A549 (cell line): ENCODE measurements at regions not wholly inside any gene's neighbourhood (a gene's known extent, or its start where the extent isn't known, plus 50 kb on each side); places are given as distances from the start of the nearest gene placed in this dataset.

Experiments
- ATAC-seq, 2 experiments: fragments of 200-7000 bp in 1 of 2; fragments of >200 bp in 1 of 2; cut with Nextera tagmentation in 1 of 2; cut with Tn5 transposase in 1 of 2; 3 replicates each; pipeline versions ENCODE4 v1.8.0 to v1.9.1; 2018 to 2020; ENCODE audit warnings: mild to moderate bottlenecking in 1 of 2, moderate library complexity in 1 of 2
- CTCF ChIA-PET: fragments of 300-600 bp; sonication (Branson Sonifier 250); formaldehyde crosslinking; extraction: SDS; loops from one replicate; lab custom pipeline; 2021; ENCODE audit warnings: antibody characterized with exemption, inconsistent platforms; lab: Yijun Ruan, JAX
- POLR2A ChIA-PET: fragments of 350-600 bp; formaldehyde crosslinking; extraction: SDS; loops from one replicate; lab custom pipeline; 2021; ENCODE audit warnings: antibody characterized with exemption, inconsistent platforms; lab: Yijun Ruan, JAX
- DNase-seq, 2 experiments: peaks; one replicate each; pipeline versions ENCODE4 v3.0.0 to v3.0.0-alpha.2; 2011 to 2016; ENCODE audit warnings: low read depth in 1 of 2, low spot score in 1 of 2
- FAIRE-seq: peaks from 2 replicates; lab custom pipeline; 2011; peaks lifted over from hg19 to GRCh38; lab: Jason Lieb, UNC
- H3K27ac ChIP-seq, 2 experiments: fragments of >200 bp; sonication (Bioruptor Twin); formaldehyde crosslinking; 3 replicates each; pipeline ENCODE4 v1.5.1; 2016 to 2017
- H3K4me1 ChIP-seq: fragments of >200 bp; sonication (Bioruptor Twin); formaldehyde crosslinking; 3 replicates; pipeline ENCODE4 v1.6.1; 2016
- H3K4me2 ChIP-seq: fragments of >200 bp; sonication (Bioruptor Twin); formaldehyde crosslinking; 3 replicates; pipeline ENCODE4 v1.6.1; 2016
- H3K4me3 ChIP-seq: fragments of >200 bp; sonication (Bioruptor Twin); formaldehyde crosslinking; 3 replicates; pipeline ENCODE4 v1.5.1; 2016
- H3K9me3 ChIP-seq: fragments of >200 bp; sonication (Bioruptor Twin); formaldehyde crosslinking; 3 replicates; pipeline ENCODE4 v1.6.1; 2016
- BCL3 ChIP-seq: fragments of >200 bp; sonication (Bioruptor Twin); formaldehyde crosslinking; IDR thresholded peaks from 3 replicates; pipeline ENCODE4 v1.6.1; 2016
- BHLHE40 ChIP-seq: IDR thresholded peaks from 2 replicates; pipeline ENCODE4 v1.6.1; 2012; ENCODE audit warnings: low read depth, low read length, inconsistent platforms
- EHF ChIP-seq: fragments of 250-450 bp; sonication (Bioruptor Pico); IDR thresholded peaks from 2 replicates; pipeline ENCODE4 v1.5.0; 2020; ENCODE audit warnings: mild to moderate bottlenecking
- HEYL ChIP-seq: fragments of 250-450 bp; sonication (Bioruptor Pico); IDR thresholded peaks from 2 replicates; pipeline ENCODE4 v1.8.0; 2021; ENCODE audit warnings: mild to moderate bottlenecking, moderate library complexity
- HMGXB4 ChIP-seq: fragments of 250-450 bp; sonication (Bioruptor Pico); IDR thresholded peaks from 2 replicates; pipeline ENCODE4 v1.5.0; 2021; ENCODE audit warnings: mild to moderate bottlenecking, moderate library complexity, borderline replicate concordance
- HOXA7 ChIP-seq: fragments of 250-450 bp; sonication (Bioruptor Pico); IDR thresholded peaks from 2 replicates; pipeline ENCODE4 v1.5.0; 2020; ENCODE audit warnings: mild to moderate bottlenecking, moderate library complexity
- HOXB13 ChIP-seq: fragments of 250-450 bp; sonication (Bioruptor Pico); IDR thresholded peaks from 2 replicates; pipeline ENCODE4 v1.5.0; 2020; ENCODE audit warnings: low read depth, mild to moderate bottlenecking, moderate library complexity
- HOXB5 ChIP-seq: fragments of 250-450 bp; sonication (Bioruptor Pico); IDR thresholded peaks from 2 replicates; pipeline ENCODE4 v1.5.0; 2020; ENCODE audit warnings: mild to moderate bottlenecking, moderate library complexity
- JUN ChIP-seq, 2 experiments: fragments of >200 bp; sonication (Bioruptor Twin); formaldehyde crosslinking; IDR thresholded peaks; 2 replicates in 1 of 2; 3 replicates in 1 of 2; pipeline ENCODE4 v1.6.1; 2016 to 2017
- KDM1A ChIP-seq: fragments of 200-600 bp; sonication (generic); IDR thresholded peaks from 2 replicates; pipeline ENCODE4 v1.6.1; 2016; ENCODE audit warnings: low read depth, mild to moderate bottlenecking
- KDM5A ChIP-seq: fragments of 200-600 bp; sonication (generic); IDR thresholded peaks from 2 replicates; pipeline ENCODE4 v1.6.1; 2016; ENCODE audit warnings: antibody characterized with exemption, mild to moderate bottlenecking
- MAFK ChIP-seq: fragments of 450-650 bp; IDR thresholded peaks from 2 replicates; pipeline ENCODE4 v1.6.1; 2014; ENCODE audit not compliant: partially characterized antibody
- RARB ChIP-seq: fragments of 250-450 bp; sonication (Bioruptor Pico); IDR thresholded peaks from 2 replicates; pipeline ENCODE4 v1.8.0; 2021; ENCODE audit warnings: mild to moderate bottlenecking, moderate library complexity
- RNF2 ChIP-seq: fragments of 200-600 bp; sonication (generic); IDR thresholded peaks from 2 replicates; pipeline ENCODE4 v1.6.1; 2016; ENCODE audit warnings: low read depth, mild to moderate bottlenecking, antibody characterized with exemption, moderate library complexity, borderline replicate concordance
- ZC3H11A ChIP-seq: fragments of 450-650 bp; IDR thresholded peaks from 2 replicates; pipeline ENCODE4 v1.6.1; 2014; ENCODE audit warnings: antibody characterized with exemption, mild to moderate bottlenecking
- ZFP36 ChIP-seq: fragments of 450-650 bp; IDR thresholded peaks from 2 replicates; pipeline ENCODE4 v1.6.1; 2014; ENCODE audit warnings: borderline replicate concordance; ENCODE audit not compliant: partially characterized antibody
- ZSCAN20 ChIP-seq: fragments of 250-450 bp; sonication (Bioruptor Pico); IDR thresholded peaks from 2 replicates; pipeline ENCODE4 v1.8.0; 2022; ENCODE audit warnings: mild to moderate bottlenecking, moderate library complexity
- WGBS: methylation state at CpG from one replicate; pipeline ENCODE4 v1.1.6; 2017; ENCODE audit errors: missing lambda C conversion rate; 5-methylcytosine and 5-hydroxymethylcytosine counted together
- TF ChIP-seq, protein P1 (sequence below): IDR thresholded peaks from 2 replicates; pipeline ENCODE4 v1.6.1; 2012
- TF ChIP-seq, protein P2 (sequence below): fragments of 450-650 bp; IDR thresholded peaks from 2 replicates; pipeline ENCODE4 v1.6.1; 2014; ENCODE audit warnings: antibody characterized with exemption
- TF ChIP-seq, protein P3 (sequence below): fragments of >200 bp; sonication (Bioruptor Twin); formaldehyde crosslinking; IDR thresholded peaks from 2 replicates; pipeline ENCODE4 v1.6.1; 2016
- TF ChIP-seq, protein P4 (sequence below): fragments of 200-600 bp; sonication (generic); IDR thresholded peaks from 2 replicates; pipeline ENCODE4 v1.6.1; 2016; ENCODE audit warnings: antibody characterized with exemption, mild to moderate bottlenecking, moderate library complexity

DNA sequence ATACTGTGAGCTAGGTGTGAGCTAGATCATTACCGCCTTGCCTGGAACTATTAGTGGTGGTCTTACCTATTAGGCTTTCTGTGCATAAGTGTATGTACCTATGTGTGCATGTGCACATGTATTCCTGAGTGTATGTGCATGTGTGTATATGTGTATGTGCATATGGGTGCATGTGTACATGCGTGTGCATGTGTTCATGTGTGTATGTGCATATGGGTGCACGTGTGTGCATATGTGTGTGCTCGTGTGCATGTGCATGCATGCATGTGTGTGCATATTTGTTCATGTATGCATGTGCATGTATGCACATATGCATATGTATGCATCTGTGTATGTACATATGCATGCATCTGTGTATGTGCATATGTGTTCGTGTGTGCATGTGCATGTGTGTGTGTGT is 508.3 kb upstream of the ADARB2 start (continued):
- no peak for TF ChIP-seq JUN (IDR thresholded peaks at IDR 0.05)
- no peak for TF ChIP-seq KDM1A
- no peak for TF ChIP-seq BCL3
- TF ChIP-seq, protein P1, sequence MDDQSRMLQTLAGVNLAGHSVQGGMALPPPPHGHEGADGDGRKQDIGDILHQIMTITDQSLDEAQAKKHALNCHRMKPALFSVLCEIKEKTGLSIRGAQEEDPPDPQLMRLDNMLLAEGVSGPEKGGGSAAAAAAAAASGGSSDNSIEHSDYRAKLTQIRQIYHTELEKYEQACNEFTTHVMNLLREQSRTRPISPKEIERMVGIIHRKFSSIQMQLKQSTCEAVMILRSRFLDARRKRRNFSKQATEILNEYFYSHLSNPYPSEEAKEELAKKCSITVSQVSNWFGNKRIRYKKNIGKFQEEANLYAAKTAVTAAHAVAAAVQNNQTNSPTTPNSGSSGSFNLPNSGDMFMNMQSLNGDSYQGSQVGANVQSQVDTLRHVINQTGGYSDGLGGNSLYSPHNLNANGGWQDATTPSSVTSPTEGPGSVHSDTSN: no peak

DNA sequence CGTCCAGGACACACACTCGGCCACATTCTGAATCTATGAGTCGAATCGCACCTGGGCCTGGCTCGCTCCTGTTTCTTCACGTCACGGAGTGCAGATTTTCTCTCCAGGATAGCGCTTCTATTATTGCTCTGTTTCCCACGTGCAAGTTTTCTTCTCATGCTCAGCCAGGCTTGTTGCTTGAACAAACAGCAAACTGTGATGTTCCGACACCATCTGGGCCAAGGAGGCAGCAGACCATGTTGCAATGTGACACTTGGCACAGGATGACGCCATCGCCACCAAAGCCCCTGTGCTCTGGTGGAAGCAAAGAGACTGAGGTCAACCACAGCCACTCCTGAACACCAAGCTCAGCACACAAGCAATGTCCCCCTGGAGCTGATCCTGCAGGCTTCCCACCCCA is 507.1 kb upstream of the ADARB2 start:
- CTCF ChIA-PET: interaction anchor here (0.6 to 0.7 kb wide), 2 partner anchors 48 to 291 kb away, joined by 3 read pairs; no protein-coding TSS in a partner anchor
- TF ChIP-seq HEYL: no peak
- no peak for TF ChIP-seq MAFK
- Histone ChIP-seq H3K27ac (no peak overlapping the region), H3K9me3 (no peaks in the 10 kb centered on the region), H3K4me2 (no peak overlapping the region), H3K4me3 (no peak overlapping the region), H3K4me1 (no peaks in the 10 kb centered on the region)
- POLR2A ChIA-PET: no interaction called here
- FAIRE-seq: no peak
- DNase-seq: no peak
- 26% methylated on average over 10 of the region's 12 CpGs for WGBS
- no peak for ATAC-seq

DNA sequence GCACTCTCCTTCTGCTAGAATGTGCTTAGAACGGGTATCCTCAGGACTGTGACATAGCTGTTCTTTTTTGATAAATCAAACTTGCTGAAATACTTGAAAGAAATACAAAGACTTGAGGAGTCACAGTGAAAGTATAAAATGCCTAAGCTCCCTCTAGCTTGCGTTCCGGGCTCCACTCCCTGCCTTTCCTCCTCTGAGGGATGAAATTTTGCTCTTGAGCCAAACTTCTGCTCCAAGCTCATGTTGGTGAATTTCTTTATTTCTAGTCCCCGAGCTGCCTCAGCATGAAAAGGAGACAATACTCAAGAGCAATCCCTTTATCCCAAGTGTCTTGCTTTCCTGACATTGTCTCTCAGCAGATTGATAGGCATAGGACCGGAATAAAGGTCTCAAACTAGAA is 499.6 kb upstream of the ADARB2 start:
- no peak for DNase-seq

More for the DNA sequence above, 499.6 kb upstream of the ADARB2 start:
- no peak overlapping the region for H3K27ac ChIP-seq
- no peak for TF ChIP-seq RNF2
- TF ChIP-seq, protein P2, sequence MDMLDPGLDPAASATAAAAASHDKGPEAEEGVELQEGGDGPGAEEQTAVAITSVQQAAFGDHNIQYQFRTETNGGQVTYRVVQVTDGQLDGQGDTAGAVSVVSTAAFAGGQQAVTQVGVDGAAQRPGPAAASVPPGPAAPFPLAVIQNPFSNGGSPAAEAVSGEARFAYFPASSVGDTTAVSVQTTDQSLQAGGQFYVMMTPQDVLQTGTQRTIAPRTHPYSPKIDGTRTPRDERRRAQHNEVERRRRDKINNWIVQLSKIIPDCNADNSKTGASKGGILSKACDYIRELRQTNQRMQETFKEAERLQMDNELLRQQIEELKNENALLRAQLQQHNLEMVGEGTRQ: no peak
- TF ChIP-seq, protein P3, sequence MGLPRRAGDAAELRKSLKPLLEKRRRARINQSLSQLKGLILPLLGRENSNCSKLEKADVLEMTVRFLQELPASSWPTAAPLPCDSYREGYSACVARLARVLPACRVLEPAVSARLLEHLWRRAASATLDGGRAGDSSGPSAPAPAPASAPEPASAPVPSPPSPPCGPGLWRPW: no peak
- no peak for TF ChIP-seq ZFP36
- TF ChIP-seq, protein P4, sequence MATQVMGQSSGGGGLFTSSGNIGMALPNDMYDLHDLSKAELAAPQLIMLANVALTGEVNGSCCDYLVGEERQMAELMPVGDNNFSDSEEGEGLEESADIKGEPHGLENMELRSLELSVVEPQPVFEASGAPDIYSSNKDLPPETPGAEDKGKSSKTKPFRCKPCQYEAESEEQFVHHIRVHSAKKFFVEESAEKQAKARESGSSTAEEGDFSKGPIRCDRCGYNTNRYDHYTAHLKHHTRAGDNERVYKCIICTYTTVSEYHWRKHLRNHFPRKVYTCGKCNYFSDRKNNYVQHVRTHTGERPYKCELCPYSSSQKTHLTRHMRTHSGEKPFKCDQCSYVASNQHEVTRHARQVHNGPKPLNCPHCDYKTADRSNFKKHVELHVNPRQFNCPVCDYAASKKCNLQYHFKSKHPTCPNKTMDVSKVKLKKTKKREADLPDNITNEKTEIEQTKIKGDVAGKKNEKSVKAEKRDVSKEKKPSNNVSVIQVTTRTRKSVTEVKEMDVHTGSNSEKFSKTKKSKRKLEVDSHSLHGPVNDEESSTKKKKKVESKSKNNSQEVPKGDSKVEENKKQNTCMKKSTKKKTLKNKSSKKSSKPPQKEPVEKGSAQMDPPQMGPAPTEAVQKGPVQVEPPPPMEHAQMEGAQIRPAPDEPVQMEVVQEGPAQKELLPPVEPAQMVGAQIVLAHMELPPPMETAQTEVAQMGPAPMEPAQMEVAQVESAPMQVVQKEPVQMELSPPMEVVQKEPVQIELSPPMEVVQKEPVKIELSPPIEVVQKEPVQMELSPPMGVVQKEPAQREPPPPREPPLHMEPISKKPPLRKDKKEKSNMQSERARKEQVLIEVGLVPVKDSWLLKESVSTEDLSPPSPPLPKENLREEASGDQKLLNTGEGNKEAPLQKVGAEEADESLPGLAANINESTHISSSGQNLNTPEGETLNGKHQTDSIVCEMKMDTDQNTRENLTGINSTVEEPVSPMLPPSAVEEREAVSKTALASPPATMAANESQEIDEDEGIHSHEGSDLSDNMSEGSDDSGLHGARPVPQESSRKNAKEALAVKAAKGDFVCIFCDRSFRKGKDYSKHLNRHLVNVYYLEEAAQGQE: no peak
- TF ChIP-seq EHF (CRISPR knock-in tag): no peak
- no peak for TF ChIP-seq HOXB5 (CRISPR knock-in tag)
- no peak for TF ChIP-seq KDM5A
- no peak for TF ChIP-seq JUN (IDR thresholded peaks at IDR 0.05)
- TF ChIP-seq HOXB13 (CRISPR knock-in tag): no peak
- TF ChIP-seq ZSCAN20 (CRISPR knock-in tag): no peak
- no peak for TF ChIP-seq HOXA7 (CRISPR knock-in tag)
- no peak for TF ChIP-seq ZC3H11A
- TF ChIP-seq BHLHE40: no peak
- TF ChIP-seq RARB (CRISPR knock-in tag): no peak
- no peak for TF ChIP-seq HMGXB4
- no peak overlapping the region for H3K4me2 ChIP-seq
- ChIA-PET CTCF (no interaction called here), POLR2A (no interaction called here)
- no peaks in the 10 kb centered on the region for H3K4me1 ChIP-seq
- no peak for ATAC-seq
- no peak for FAIRE-seq
- no peak overlapping the region for H3K4me3 ChIP-seq
- WGBS: 6% methylated on average over 5 of the region's 5 CpGs
- H3K9me3 ChIP-seq: no peaks in the 10 kb centered on the region
